ENCODE measurements at regions not wholly inside any gene's neighbourhood (a gene's known extent, or its start where the extent isn't known, plus 50 kb on each side); places are given as distances from the start of the nearest gene placed in this dataset.

DNA sequence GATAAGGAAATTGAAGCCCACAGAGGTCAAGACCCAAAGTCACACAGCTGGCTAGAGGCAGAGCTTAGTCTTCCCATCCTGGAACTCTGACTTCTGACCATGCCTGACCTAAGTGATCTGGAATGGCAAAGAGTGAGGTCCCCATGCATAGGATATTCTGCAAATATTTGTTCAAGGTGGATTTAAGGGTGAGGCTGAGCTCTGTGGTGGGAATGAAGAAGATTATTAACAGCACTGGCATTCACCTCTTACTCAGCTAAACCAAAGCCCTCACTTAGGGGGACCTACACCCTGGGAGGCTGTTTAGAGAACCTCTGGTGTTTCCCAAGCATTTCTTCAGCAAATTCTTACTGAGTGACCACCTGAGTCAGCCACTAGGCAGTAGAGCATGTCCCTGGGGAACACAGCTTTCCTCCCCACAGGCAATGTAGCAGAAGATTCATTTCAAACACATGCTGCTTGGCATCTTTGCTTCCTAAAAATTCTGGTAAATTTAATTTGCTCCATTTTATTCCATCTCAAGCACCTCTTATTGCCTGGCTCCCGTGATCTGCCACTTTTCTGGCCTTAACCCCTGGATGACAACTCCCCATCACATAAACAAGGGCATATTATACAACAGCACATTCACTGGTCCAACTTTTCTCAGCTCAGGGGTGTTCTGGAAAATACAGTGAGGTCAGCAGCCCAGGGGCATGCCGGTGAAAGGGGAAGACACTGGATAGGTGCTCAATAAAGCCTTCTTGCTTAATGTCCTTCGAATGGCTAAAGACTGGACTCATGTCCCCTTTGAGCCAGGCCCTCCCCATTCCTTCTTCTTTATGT, 176.0 kb downstream of the ABHD5 start:
- DNase-seq (ENCODE audit: low read depth) = no peak

DNA sequence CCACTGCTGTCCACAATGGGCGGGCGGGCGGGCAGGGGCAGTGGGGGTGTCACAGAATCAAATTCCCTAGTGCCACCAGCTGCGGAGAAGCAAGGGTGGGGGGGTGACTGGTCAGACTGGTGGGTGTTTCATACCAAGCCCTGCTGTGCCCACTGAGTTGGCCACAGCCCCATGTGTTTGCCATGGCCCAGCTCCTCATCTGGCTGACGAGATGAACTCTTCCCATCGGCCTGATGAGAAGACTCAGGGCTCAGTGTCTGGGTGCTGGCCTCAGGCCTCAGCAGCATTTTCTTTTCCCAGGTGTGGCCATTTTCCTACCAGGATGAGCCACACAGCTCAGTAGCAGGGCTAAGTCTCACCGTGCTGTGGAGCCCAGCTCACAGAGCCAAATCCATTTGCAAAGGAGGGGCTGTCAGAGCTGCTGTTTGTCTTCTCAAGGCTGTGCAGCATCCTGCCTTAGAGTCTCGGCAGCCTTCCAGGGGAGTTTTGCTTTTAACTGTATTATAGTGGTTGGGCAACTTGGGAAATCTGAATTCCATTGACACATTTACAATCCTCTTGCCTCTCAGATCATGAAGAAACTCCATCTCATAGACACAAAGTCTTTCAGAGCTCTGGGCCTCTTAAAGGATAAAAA, 176.8 kb downstream of the ABHD5 start:
- DNase-seq (ENCODE audit: low read depth) = no peak

DNA sequence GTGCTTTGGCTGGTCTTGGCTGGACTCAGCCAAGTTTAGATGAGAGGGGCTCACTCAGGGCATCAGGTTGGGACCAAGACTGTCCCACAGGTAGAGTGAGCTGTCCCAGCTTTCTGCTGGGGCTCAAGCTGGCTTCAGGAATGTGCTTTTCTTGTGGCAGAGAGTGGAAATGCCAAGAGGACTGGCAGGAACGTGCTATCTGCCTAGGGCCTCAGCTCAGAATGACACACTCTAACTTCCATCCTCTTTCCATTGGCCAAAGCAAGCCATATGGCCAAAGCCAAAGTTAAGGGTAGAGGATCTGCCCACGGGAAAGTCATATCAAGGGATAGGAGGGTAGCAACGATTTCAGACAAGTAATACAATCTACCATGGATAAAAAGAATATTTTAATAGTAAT, 178.8 kb downstream of the ABHD5 start:
- DNase-seq (ENCODE audit: low read depth) = no peak

GRCh38 chr3:43870120-43870519, 179.4 kb downstream of the ABHD5 start:
- no peak for DNase-seq (ENCODE audit: low read depth)

DNA sequence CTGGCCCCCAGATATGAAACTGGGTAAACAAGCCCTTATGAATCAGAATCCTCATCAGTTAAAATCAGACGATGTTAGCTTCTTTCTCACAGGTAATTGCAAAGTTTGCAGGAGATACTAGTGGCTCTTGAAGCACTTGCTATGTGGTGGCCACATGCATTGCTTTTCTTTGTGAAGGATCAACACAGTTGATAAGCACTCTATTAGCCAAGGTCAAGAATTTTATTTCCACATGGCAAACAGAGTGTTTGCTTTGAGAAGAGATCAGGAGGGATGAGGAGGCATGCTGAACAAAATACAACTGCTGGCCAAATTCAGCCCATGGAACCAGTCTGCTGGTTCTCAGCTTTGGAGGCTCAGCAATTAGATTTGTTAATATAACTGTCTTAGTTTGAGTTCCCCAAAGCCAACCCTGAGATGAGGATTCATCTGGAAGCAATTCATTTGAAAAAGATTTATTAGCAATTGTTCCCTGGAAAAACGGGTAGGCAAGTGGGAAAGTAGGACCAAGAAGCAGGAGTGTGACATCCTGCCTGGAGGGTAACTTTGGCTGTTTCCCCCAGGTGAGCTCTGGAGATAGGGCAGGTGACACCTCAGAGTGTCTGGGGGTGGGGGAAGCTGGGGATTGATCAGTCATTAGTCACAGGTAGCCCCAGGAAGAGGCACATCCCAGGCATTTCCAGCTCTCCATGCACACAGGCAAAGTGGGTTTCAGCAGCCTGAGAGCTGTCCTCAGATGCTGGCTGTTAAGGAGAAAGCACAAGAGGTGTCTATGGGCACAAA, 180.3 kb downstream of the ABHD5 start:
- DNase-seq (ENCODE audit: low read depth) = no peak

- no peak for DNase-seq (ENCODE audit: low read depth)
Measured at GRCh38 chr3:43871627-43872245, 181.0 kb downstream of the ABHD5 start.

GRCh38 chr3:43872301-43872700, 181.6 kb downstream of the ABHD5 start:
- no peak for DNase-seq (ENCODE audit: low read depth)

- no peak for DNase-seq (ENCODE audit: low read depth)
Measured at GRCh38 chr3:43872901-43873300, 182.2 kb downstream of the ABHD5 start.

- no peak for DNase-seq (ENCODE audit: low read depth)
Measured at GRCh38 chr3:43873723-43874122, 183.0 kb downstream of the ABHD5 start.

DNA sequence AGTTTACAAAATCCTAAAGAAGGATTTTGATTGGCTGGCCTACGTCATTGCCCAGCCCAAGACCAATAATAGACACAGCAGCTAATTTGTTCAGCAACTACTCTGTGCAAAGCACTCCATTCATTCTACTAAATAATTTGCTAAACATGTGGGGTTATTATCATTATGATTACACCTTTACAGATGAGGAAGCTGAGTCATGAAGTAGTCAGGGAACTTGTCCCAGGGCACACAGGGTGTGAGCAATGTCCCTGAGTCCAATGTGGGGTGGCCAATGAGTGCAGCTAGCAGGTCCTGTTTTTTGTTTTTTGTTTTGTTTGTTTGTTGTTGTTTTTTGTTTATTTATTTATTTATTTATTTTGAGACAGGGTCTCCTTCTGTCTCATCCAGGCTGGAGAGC, 183.6 kb downstream of the ABHD5 start:
- no peak for DNase-seq (ENCODE audit: low read depth)

GRCh38 chr3:43874731-43875130, 184.0 kb downstream of the ABHD5 start:
- DNase-seq (ENCODE audit: low read depth) = no peak

DNA sequence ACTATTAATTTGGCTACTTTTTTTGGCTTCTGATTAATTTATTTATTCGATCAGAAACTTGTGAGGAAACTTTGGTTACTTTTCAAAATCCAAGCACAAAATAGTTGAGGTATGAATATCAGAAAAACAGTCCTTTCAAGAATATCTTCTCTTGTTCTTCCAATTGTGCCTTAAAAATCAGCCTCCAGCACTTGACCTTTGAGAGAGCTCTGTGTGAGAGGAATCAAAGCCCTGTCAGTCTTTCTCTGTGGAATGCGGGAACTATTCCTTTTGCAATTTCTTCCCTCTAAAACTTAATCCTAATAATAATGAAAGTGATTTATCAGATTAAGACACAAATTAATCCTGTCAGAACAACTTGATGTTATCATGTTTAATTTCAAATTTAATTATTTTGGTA, 185.9 kb downstream of the ABHD5 start:
- no peak for DNase-seq (ENCODE audit: low read depth)

DNA sequence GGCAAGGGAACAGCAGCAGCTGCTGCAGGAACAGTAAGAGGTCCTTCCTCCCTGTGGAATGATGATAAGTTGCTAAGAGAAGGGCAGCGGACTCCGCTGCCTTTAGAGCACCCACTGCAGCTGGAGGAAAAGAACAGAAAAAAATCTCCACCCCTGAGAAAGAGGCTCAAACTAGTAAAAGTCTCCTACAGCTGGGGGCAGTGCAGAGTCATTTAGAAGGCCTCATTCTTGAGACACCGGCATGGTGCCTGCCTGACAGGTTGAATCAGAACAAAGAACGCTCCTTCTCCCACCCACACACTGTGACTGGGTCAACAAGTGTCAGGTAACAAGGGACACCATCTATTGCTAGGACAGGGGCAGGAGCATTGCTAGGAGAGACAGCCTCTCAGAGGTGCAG, 188.4 kb downstream of the ABHD5 start:
- DNase-seq (ENCODE audit: low read depth) = no peak

DNA sequence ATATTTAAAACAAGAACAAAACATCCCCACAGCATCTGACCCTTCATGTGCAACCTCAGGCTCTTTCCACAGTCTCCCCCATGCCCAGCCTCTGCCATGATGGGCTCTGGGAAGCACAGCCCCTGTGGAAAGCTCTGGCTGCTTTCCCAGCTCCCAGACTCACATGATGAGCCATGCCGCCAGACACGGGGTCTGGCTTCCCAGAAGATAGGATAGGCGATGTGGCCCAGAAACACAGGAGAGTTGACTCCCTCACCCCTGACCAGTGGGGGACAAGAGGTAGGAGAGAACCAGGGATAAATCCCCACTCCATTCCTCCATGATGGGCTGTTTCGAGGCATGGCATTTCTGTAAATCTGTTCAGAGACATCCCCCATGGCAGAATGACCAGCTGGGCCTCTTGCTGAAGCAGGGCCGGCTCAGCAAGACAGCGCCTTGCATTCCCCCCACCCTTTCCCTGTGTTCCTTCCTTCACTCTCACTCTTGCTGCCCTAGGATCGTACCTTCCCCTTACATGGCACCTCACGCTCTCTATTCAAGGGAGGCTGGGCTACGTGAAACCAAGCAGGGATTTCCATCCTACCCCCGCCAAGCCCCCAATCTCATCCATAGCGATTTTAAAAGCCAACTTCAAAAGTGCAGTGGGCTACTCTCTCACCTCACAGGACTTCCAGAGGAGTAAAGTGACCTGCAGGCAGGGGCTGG, 192.4 kb downstream of the ABHD5 start:
- DNase-seq (ENCODE audit: low read depth) = no peak

- no peak for DNase-seq (ENCODE audit: low read depth)
Measured at GRCh38 chr3:43883729-43884396, 193.1 kb downstream of the ABHD5 start.

DNA sequence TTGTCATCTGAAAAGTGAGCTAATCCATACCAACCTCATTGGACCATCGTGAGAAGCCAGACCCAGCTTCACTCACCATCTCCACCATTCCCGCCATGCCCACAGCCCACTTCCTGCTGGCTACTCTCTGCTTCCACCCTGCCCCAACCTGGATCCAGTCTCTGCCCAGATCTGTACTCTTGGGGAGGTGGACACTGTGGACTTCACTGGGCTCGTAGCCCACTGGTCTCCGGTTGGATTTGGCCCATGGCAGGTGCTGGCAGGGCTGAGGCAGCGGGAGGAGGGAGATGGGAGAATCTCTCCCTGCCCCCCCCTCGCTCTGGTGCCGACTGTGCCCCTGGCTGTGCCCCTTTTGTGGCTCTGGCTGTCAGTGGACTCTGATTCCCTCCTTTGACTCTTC, 193.8 kb downstream of the ABHD5 start:
- DNase-seq (ENCODE audit: low read depth) = no peak

DNA sequence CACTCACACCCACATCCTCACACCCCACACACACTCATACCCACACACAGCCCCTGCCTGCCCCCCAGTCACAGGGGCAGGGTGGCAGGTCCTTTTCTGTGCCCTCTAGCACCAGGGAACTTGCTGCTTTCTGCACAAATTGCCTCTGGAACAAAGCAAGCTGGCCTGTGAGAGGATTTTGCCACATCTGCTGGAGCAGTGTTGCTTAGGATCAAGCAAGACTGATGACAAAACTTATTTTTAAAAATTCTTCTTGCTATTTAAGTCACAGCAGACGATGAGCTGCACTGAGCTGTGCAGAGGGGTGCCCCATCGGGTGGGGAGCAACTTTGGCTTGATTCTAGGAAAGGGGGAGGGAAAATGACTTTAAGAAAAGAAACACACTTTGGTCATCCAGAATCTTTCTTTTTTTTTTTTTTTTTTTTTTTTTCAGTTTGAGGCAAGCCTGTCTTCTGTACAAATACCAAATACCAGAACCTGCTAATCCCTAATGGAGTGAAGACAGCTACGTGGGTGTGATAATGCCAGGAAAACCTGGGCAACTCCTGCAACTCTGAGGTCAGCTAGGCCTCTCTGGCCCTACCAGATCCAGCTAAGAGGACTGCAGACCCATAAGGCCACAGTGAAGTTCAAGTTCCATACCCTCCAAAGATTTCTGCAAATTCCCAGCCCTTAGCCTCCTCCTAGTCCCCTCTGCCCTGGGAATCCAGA, 195.3 kb downstream of the ABHD5 start:
- DNase-seq (ENCODE audit: low read depth) = no peak

DNA sequence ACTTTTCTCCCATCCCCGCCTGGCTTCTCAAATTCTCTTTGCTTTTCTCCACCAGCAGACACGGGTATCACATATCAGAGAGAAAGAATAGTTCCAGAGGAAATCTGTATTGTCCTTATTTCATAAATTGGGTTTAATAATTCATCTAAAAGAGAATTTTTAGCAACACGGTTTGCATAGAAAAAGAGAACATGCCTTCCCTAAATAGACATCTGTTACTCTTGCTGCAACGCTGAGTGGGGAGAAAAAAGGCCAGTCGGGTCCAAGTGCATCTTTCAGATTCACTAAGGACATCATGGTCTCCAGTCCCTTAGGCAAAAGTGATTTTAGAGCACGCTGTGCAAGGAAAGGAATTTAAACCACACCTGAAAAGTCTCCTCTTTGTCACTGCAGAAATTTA, 201.3 kb downstream of the ABHD5 start:
- DNase-seq (ENCODE audit: low read depth) = no peak

DNA sequence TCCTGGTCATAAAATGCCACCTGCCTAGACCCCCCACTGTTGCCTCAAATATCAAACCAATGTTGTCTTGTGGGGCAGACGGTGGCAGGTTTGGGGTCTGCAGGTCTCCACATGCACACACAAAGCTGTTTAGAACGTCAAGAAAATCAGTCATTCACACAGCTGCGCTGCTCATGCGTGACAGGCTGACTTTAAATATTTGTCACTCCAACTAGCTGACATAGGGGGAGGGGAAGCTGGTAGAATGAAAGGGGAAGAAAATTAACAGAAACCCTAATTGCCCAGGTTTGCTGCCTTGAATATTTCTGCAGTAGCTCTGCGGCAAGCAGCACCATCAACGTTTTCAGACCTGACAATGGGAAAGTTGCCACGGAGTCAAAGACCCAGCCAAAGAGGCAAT, 201.8 kb downstream of the ABHD5 start:
- no peak for DNase-seq (ENCODE audit: low read depth)

DNA sequence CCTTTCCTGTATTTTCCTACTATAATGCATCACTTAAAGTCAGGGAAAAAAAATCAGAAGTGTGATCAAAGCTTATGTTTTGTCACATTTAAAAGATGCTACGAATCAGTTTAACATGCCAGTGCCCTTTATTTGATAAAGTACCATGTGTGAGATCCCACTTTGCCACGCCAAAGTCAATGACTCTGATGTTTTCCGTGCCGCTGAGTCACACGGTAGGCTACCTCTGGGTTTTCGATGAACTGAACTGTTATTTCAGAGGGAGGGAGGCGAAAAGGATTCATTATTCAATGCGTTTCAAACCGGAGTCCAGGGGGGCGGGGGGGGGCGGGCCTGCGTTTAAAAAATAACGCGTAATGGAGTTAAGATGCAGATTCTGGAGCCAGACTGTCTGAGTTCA, 203.0 kb downstream of the ABHD5 start:
- no peak for DNase-seq (ENCODE audit: low read depth)
